C4-2B (cell line): ENCODE measurements at regions not wholly inside any gene's neighbourhood (a gene's known extent, or its start where the extent isn't known, plus 50 kb on each side); places are given as distances from the start of the nearest gene placed in this dataset.

Source experiments
- ZFX ChIP-seq: fragments of 450-650 bp; IDR thresholded peaks from 2 replicates; pipeline ENCODE4 v1.6.1; 2017
- TF ChIP-seq, protein P1 (sequence below): fragments of 450-650 bp; conservative IDR thresholded peaks from 2 replicates; pipeline ENCODE4 v1.5.1; 2017; ENCODE audit warnings: mild to moderate bottlenecking

DNA sequence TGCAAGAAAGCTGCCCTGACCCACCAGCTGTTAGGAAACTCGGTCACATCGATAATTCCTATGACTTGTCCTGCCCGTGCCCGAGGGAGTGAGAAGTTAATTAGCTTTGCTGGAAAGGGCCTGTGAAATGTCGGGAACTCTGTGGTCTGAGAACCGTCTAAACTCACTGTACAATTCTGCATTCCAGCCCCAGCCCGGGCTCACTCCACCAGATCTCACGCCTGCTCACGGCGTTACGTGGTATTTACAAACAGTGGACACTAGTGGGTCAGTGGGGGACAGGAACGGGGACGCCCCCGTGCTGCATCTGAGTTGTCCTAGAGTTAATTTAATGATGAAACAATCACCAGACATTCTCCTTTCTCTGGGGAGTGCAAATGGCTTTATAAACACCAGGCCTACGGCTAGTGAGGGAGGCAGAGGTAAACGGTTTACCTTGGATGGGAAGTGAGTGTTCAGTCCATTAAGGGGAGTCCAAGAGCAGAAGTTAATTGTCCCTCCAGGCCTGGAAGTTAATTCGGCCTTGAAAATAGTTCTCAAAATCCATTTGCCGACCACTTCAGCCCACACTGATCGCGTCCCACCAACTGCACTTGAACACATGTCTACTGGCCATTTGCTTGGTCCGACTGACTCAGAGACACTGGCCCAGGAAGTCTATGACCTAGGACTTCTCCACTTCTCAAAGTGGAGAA is 93.5 kb upstream of the MED13L start:
- TF ChIP-seq, protein P1, sequence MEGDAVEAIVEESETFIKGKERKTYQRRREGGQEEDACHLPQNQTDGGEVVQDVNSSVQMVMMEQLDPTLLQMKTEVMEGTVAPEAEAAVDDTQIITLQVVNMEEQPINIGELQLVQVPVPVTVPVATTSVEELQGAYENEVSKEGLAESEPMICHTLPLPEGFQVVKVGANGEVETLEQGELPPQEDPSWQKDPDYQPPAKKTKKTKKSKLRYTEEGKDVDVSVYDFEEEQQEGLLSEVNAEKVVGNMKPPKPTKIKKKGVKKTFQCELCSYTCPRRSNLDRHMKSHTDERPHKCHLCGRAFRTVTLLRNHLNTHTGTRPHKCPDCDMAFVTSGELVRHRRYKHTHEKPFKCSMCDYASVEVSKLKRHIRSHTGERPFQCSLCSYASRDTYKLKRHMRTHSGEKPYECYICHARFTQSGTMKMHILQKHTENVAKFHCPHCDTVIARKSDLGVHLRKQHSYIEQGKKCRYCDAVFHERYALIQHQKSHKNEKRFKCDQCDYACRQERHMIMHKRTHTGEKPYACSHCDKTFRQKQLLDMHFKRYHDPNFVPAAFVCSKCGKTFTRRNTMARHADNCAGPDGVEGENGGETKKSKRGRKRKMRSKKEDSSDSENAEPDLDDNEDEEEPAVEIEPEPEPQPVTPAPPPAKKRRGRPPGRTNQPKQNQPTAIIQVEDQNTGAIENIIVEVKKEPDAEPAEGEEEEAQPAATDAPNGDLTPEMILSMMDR, result no peak
- TF ChIP-seq ZFX, result no peak
